Hepatic stellate cell (primary cell): ENCODE measurements at regions not wholly inside any gene's neighbourhood (a gene's known extent, or its start where the extent isn't known, plus 50 kb on each side); places are given as distances from the start of the nearest gene placed in this dataset.
"Not testable (repeated sequence)": the region's sequence is repeated elsewhere in the genome, so short reads cannot be mapped to it uniquely, and the experiment has no call there.

ENCODE experiments used
- DNase-seq: peaks from one replicate; pipeline ENCODE4 v3.0.0; 2011; ENCODE audit warnings: low spot score

DNA sequence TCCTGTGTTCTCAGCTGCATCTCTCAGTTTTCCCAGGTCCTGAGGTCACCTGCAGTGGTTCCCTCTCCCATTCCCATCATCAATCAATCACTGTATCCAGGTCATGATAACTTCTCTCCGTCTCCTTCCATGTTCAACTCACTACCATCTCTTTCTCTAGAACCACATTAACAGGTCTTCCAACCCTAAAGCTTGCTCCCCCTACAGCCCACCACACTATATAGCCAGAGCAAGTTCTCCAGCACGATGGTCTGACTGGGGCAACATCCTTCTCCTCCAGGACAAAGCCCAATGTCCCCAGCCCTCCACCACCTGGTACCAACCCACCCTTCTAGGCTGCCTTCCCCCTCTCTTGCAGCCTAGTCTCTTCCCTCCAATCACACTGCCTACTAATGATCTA lies 241.6 kb downstream of the CDK5RAP2 start:
- no peak for DNase-seq

DNA sequence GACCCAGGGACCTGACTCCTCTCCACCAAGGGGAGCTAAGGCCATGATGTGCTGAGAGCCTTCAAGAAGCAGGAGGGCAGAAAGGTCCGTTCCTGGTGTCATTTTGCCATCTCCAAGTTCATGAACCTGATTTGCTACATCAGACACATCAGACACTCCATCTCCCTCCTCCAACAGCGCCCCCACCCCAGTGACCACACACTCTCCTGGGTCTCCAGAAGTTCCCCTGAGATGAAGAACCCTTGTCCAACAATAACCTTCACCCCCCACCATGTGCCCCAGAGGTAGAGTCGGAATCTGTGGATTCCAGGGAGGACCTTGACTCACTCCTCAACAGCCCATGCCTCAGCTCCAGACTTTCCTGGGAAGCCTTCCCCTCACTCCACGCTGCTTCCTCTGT lies 242.8 kb downstream of the CDK5RAP2 start:
- DNase-seq, result no peak

DNA sequence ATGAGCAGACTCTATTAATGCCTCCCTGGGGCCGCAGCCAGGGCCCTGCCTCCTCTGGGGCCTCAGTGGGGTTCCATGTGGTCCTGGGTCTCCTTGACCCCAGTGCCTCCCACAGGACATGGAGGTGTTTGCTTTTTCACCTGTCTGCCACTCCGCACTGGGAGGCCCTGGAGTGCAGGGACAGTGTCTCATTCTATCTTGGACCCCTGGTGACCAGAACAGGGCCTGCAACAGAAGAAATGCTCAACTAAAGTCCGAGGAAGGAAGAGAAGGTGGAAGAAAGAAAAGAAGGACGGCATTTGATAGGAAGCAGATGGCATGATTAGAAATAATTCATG lies 243.2 kb downstream of the CDK5RAP2 start:
- DNase-seq, result no peak

DNA sequence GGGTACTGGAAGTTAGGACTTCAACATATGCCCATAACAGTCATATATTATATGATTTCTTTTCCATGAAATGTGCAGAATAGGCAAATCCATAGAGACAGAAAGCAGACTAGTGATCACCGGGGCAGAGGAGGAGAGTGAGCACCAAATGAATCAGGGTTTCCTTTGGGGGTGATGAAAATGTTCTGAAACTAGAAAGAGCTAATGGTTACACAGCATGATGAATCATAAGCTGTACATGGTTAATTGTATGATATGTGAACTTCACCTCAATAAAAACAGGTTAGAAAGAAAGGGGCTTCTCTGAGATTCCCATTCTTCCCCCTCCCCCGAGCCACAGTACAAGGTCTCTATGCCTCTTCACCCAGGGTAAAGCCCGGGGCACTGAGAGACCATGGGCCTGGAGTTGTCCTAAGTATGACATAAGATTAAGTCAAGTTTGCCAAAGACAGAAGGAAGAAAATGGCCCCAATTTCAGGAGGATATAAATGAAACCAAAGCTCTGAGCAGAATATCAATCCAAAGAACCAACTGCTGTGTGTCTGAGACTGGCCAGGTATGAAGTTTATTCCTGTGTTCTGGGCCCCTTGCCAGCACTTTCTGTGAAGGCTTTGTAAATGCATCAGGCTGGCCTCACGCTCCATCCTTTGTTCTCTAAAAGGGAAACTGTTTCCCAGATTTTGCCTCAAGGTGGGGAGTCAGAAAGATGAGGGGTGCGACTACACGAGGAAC lies 243.8 kb downstream of the CDK5RAP2 start:
- DNase-seq, result no peak

DNA sequence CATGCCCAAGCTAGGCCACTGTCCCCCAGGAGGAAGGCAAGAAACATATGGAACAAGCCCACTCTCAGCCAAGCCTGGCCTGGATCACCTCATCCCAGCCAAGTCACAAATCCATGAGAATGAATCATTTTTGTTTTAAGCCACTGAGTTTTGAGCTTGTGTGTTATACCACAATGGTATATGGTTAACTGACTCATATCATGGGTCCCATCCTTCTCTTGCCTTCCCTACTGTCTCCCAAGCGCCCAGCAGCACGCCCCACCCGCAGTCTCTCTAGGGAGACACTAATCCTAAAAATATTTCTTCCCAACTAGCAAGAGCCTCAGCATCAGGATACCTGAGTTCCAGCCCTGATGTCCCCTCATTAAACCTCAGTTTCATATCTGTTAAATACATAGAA lies 248.1 kb downstream of the CDK5RAP2 start:
- no peak for DNase-seq

DNA sequence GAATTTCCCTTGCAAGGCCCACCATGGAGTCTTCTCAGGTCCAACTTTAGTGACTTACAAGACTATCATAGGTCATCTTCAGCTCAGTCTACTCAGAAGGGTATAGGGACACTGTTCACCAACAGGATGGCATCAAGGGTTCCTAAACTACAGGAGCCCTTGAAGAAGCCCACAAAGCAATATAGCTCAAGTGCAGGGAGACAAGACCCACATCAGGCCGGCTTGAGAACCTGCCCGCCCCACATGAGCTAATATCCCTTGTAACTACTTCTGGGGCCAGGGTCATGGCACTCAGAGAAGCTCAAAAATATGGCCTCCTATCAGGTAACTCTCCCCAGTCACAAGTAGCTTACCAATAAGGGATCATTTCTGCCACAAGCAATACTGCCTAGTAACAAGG lies 249.9 kb downstream of the CDK5RAP2 start:
- DNase-seq, result no peak

DNA sequence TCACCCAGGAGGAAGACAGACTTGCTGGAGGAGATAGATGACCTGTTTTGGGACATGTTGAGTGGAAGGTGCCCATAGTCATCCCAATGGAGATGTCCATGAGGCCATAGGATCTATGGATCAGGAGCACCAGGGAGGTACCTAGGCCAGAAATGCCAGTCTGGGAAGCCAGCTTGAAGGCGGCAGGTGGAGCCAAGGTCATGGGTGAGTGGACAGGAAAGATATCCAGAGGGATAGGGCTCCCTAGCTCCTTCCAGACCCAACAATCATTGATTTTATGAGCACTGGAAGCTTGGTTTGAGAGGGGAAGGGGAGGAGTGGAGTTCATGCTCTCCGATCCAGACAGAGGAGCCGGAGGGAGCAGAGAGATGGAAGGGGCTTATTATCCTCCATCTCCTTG lies 252.6 kb downstream of the CDK5RAP2 start:
- no peak for DNase-seq

DNA sequence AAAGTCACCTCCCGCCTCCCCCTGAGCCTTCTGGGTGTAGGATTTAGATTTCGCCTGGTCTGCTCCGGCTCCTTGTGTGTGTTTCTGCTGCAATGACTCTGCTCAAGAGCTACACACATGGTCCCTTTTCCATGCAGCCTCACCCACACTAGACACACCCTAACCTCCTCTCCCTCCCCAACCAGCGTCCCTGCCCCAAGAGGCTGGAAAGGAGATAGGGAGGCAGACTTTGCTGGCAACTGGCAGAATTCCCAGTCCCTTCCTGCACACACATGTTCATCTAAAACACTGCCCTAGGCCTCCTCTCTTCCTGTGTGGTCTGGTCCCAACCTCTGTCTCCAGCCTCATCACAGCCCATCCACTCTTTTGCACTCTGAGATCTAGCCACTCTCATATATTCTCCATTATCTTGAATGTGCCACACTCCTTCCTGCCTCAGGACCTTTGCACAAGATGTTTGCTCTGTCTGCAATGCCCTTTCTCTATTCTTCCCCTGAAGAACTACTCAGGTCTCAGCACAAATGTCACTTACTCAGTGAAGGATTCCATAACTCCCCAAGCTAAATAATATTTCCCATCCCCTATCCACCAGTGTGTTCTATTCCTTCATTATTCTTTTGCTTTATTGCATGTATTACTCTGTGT lies 253.8 kb downstream of the CDK5RAP2 start:
- DNase-seq, result no peak

DNA sequence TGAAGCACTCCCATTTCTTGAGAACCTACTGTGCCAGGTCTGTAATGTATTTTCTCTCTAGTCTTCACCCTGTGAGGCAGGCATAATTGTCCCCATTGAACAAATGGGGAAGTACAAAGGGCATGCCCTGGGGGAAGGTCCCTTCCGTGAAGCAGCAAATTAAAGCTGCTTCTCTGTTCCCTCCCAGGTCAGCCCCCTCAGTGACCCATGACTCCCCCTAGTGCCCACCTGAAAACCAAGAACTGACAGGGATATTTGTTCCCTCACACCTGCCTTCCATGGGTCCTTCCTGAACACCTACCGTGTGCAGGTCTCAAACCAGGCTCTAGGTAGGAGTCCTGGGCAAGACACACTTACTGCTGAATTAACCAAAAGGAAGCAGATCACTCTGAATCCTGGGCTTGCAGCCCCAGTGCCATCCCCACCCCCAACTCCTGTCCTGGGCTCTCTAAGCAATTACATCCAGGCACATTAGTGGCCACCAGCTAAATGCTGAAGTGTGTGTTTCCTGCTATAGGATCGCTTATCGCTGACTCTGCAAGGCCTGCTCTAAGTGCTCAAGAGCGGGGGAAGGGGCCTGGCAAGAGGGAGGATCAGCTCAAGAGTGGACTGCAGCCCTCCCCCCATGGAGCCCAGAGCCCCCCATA lies 254.8 kb downstream of the CDK5RAP2 start:
- DNase-seq, result no peak

DNA sequence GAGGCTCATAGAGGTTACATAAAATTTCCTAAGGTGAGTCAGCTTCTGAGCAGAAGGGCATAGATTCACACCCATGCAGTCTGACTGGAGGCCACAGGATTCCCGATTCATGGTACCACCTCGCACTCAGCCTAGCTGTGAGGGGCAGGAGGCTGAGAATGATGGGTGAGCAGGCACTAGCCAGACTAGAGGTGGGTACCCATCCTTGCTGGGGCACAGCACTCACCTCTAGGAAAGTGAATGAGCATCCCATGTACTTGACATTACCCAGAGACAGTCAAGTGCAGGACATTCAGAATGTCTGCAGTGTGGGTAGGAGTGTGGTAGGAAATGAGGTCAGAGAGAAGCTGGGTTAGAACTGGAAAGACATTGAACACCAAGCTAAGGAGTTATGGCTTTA lies 255.5 kb downstream of the CDK5RAP2 start:
- DNase-seq, result no peak

DNA sequence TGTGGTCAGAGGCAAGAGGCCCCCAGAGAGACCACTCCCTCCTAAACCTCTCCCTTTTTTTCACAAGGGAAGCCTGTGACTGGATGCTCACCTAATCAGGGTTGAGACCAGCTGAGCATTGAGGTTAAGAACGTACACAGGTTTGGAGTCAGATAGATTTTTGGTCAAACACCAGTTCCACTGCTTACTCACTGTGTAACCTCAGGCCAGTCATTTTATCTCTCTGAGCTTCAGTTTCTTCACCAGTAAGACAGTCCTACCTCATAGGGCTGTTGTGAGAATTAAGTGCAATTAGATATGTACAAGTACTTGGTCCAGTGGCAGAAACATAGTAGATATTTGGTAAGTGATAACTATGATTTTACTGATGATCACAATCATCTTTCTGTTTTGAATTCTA lies 256.8 kb downstream of the CDK5RAP2 start:
- DNase-seq, result no peak

DNA sequence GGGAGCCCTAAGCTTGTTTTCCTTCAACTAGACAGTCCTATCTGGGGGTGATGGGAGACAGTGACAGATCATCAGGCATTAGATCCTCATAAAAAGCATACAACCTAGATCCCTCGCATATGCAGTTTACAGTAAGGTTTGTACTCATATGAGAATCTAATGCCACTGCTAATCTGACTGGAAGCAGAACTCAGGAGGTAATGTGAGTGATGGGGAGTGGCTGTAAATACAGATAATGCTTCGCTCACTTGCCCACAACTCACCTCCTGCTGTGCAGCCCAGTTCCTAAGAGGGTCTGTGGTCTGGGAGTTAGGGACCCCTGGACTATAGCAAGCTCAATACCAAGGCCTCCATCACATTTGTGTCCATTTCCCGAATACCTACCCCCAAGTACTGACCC lies 260.5 kb downstream of the CDK5RAP2 start:
- DNase-seq, result no peak

DNA sequence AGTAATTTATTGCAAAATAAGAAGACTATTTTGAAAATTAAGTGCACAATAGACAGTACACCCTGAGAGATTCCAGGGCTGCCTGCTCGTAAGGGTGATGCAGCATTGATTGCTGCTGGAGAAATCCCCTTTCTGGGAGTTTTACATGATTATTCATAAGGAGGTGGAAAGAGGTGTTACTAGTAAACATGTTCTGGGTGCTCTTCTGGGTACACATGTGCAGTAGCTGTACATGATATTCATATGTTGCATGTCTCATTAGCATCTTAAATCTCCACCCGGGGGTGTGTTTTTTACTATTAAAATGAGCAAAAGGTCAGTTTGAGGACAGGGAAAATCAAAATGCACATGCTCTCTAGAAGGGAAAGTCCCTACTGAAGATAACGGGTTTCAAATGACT lies 264.8 kb downstream of the CDK5RAP2 start:
- DNase-seq, result no peak

DNA sequence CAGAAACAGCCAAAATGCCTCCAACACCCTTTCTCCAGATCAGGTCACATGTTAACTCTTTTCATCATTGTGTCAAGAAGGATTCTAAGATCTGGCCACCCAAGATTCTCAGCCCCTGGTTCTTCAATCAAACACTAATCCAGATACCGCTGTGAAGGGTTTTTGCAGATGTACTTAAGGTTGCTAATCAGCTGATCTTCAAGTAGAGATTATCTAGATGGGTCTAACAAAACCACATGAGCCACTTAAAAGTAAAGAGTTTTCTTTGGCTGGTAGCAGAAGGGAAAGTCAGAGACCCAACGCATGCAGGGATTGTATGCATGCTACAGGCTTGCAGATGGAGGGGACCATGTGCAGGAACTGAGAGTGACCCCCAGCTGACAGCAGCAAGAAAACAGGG lies 267.9 kb downstream of the CDK5RAP2 start:
- no peak for DNase-seq

DNA sequence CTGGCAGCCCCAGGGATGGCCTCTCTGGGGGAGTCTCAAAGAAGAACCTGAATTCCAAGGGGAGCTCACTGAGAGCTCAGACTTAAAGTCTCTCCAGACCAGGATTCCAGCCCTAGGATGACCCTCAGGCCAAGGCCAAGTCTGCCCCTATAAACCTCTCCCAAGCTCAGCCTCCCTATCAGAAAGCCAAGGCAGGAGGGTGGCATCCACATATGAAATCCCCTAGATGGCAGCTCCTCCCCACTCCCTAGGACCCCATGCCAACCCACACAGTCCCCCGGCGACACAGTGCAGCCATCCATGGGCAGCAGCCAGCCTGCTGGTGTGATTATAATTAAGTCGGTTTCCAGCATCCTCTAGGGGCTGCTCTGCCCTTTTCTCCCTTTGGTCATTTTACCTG lies 269.9 kb downstream of the CDK5RAP2 start:
- DNase-seq, result no peak

DNA sequence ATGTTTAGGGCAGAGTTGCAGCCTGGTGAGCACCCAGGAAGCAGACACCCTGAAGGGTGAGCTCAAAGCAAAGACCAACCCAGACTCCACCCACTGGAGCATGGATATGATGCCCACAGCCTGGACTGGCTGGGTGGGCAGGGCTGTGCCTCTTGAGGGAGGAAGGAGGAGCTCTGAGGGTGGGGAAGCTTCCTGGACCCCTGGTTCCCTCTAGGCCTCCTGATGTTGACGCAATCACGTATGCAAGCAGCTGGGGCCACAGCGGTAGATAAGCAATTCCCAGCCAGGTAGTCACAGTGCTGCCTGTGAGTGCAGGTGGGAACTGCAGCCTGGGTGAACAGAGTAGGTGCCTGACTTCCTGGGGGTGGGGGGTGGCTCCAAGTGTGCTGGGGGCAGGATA lies 271.5 kb downstream of the CDK5RAP2 start:
- no peak for DNase-seq

DNA sequence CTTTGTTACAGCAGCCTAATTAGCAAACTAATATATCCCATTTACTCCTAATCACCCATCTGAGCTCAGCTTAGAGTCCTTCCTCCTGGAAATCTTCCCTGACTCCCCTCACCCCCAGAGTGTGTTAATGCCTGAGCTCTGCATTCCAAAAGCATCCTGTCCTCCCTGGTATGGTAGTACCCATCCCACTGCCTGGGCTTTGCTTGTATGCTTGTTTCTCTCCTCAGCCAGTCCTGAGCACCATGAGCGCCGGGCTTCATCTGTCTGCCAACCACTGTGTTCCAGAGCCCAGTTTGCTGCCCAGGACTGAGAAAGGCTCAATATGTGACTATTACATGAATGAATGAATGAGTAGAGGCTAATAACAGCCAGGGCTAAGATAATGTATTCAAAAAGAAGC lies 272.4 kb downstream of the CDK5RAP2 start:
- no peak for DNase-seq

DNA sequence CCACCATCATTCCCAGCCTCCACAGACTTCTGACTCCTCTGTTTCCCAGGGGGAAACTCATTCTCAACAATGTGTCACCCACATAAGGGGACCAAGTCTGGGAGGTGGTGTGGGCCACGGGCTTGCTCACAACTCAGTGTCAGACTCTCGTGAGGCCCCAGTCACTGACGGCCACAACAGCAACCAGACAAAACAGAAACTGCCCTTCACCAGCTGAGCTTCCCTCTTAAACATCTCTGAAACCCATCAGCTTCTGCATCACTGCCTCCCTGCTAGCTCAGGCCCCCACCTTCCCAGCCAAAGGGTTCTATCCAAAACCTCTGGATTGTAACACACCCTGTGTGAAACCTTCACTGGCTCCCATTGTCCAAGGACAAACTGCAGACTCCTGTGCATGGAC lies 273.4 kb downstream of the CDK5RAP2 start:
- no peak for DNase-seq

DNA sequence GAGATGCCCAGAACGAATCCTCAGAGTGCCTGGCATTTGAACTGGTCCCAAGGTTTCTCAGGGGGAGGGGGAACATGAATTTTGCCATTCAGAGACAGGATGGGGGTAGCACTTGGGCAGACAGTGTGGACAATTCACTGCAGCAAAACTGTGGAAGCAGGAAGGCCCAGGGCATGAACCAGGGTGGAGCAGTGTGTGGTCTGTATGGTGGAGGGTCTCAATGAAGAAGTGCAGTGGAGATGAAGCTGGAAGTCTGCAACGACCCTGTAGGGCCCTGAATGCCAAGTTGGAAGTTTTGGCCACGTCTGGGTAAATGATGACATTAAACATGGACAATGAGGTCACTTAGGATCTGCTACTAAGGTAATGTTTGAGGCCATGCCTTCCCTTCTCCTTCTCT lies 273.9 kb downstream of the CDK5RAP2 start:
- no peak for DNase-seq

DNA sequence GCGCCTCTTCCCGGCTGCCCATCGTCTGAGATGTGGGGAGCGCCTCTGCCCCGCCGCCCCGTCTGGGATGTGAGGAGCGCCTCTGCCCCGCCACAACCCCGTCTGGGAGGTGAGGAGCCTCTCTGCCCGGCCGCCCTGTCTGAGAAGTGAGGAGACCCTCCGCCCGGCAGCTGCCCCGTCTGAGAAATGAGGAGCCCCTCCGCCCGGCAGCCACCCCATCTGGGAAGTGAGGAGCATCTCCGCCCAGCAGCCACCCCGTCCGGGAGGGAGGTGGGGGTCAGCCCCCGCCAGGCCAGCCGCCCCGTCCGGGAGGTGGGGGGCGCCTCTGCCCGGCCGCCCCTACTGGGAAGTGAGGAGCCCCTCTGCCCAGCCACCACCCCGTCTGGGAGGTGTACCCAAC lies 275.1 kb downstream of the CDK5RAP2 start:
- not testable (repeated sequence) for DNase-seq

DNA sequence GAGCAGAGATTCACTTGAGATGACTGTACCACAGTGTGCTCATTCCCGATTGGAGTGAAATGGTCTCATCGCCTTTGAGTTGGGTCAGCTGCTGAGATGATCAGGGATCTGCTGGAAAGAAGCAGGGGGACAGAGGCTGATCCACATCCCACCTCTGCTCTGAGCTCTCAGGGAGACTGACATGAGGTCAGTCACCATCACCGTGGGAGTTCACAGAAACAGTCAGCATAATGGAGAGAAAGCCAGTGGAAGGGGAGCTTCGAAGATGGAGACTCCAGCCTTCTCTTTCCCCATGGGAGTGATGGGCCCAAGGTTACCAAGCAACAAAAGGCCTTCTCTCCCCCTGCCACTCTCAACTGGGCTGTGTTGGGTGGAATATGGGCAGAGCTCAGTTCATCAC lies 276.4 kb downstream of the CDK5RAP2 start:
- DNase-seq, result no peak

DNA sequence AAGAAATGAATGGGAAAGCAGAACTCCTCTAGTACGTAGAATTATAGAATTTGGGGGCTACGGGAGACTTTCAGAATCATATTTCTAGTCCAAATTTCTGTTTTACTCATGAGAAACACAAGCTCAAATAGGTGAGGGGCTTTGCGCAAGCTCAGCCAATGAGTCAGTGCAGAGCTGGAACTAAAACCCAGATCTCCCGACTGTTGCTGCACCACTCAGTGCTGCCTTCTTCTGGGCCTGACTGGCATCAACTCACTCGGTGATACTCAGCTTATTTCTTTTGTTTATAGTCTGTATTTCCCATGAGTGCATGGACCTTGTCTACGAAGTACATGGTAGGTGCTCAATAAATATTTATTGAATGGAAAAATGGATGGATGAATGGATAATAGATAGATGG lies 280.2 kb downstream of the CDK5RAP2 start:
- no peak for DNase-seq

DNA sequence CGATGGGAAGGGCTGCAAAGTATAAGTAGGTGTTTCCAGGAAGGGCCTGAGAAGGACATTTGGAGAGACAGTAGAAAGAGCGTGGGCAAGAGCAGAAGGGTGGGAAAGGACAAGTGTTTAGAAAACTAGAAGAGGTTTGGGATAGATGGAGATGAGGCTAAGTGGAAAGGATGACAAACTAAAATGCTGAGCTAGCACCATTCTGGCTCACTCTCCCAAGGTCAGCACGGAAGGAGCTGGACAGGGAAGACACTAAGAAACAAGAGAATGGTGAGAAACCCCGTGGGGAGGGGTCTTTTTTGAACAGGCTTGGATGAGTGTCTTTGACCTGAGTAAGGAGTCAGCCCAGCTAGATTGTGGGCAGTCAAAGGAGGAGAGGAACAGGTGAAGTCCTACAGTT lies 286.0 kb downstream of the CDK5RAP2 start:
- DNase-seq, result no peak

DNA sequence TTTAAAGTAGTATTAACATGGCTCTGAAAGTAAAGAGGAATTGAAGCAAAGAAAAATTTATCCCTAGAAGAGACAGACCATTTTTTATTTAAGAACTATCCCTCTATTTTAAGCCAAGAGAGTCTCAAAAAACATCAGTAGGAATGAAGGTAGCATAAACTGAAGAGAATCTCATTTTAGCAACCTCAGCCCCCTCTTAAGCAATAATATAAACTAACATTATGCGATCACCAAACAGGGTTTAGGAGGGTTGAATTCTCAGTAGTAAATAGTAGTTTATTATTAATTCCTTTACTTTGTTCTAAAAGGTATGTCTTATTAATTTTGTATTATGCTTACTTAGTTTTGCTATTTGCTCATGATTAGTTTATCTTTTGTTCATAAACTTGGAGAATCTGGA lies 287.4 kb downstream of the CDK5RAP2 start:
- no peak for DNase-seq
